IPS-18a (cell line): ENCODE measurements at regions not wholly inside any gene's neighbourhood (a gene's known extent, or its start where the extent isn't known, plus 50 kb on each side); places are given as distances from the start of the nearest gene placed in this dataset.

Experiments used
- H3K27ac ChIP-seq: one replicate; pipeline ENCODE4 v1.5.1; 2013; ENCODE audit warnings: low read length
- H3K27me3 ChIP-seq: one replicate; pipeline ENCODE4 v1.6.1; 2013; ENCODE audit warnings: mild to moderate bottlenecking, low read length; ENCODE audit not compliant: control insufficient read depth, insufficient read depth
- H3K36me3 ChIP-seq: one replicate; pipeline ENCODE4 v1.6.1; 2013; ENCODE audit warnings: low read depth, low read length; ENCODE audit not compliant: control insufficient read depth
- H3K4me1 ChIP-seq: one replicate; pipeline ENCODE4 v1.6.1; 2013; ENCODE audit warnings: low read depth, low read length; ENCODE audit not compliant: control insufficient read depth
- H3K4me3 ChIP-seq: one replicate; pipeline ENCODE4 v1.5.1; 2013; ENCODE audit warnings: low read length
- H3K9ac ChIP-seq: one replicate; pipeline ENCODE4 v1.6.1; 2013; ENCODE audit warnings: mild to moderate bottlenecking, low read length, moderate library complexity
- H3K9me3 ChIP-seq: one replicate; pipeline ENCODE4 v1.6.1; 2013; ENCODE audit warnings: low read depth, low read length; ENCODE audit not compliant: control insufficient read depth

DNA sequence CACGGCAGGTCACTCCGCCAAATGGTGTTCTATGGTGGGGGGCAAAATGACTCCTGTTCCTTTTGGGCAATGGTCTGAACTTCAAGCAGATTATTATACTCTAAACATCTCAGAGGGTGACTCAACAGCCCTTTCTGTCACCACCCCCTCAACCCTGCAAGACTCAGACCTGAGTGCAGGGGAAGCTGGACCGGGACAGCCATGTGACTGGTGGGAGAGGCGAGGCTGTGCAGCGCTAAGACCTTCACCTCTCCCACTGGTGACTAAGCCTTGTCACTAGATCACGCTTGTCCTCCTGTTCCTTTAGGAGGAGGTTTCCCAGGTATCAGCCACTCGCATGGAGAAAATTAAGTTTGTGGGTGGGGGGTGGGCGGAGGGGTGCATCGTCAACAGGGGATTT is 67.1 kb upstream of the CCND2 start:
- no peaks in the 10 kb centered on the region for H3K36me3 ChIP-seq
- no peak overlapping the region for H3K4me3 ChIP-seq
- peaks cover 36% of the 10 kb centered on the region for H3K4me1 ChIP-seq
- H3K9ac ChIP-seq: no peak overlapping the region
- H3K27ac ChIP-seq: no peak overlapping the region
- no peaks in the 10 kb centered on the region for H3K9me3 ChIP-seq
- no peaks in the 10 kb centered on the region for H3K27me3 ChIP-seq

DNA sequence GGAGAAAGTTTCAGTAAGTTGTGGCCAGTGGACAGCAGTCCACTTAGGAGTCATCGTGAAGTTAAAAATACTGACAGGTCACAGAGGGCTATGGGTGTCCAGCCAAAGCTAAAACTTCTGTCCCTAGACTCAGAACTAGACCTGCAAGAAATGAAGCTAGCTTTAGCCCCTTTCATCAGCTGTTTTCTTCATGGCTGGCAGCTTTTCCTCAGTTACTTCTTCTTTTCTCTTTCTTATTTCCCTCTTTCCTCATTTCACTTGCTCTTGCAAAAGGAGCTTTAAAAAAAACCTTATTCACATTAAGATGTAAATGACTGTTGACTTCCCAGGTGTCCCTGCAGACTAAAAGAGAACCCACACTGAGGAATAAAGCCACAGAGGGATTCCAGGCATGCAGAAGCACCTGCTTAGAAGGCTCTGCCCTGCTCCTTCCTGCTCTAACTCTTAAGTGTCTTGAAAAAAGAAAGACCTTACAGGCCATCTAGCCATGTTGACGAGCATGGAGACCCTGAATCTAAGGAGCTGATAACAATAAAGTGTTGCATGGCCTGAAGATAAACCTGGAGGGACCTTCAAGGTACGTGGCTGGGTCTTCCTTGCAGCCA is 69.7 kb upstream of the CCND2 start:
- no peaks in the 10 kb centered on the region for H3K9me3 ChIP-seq
- peak overlapping the region; percentile 42 for H3K4me3 ChIP-seq
- H3K27me3 ChIP-seq: no peaks in the 10 kb centered on the region
- no peaks in the 10 kb centered on the region for H3K36me3 ChIP-seq
- H3K4me1 ChIP-seq: peaks cover 36% of the 10 kb centered on the region
- peak overlapping the region; percentile 56 for H3K27ac ChIP-seq
- H3K9ac ChIP-seq: no peak overlapping the region

DNA sequence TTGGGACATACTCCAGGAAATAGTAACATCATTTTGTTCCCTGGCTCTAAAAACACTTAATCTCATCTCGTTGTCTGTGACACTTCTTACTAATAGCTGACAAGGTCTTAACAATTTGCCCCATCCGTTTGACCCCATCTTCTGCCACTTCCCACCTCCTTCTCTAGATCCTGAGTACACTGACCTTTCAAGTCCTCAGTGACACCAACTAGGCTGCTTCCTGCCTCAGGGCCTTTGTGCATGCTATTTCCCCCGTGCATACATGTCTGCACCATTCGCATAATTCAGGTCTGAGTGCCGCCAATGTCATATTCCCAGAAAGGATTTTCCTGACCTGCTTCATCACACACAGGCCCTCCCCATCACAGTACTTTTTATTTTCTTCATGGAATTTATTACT is 70.6 kb upstream of the CCND2 start:
- Histone ChIP-seq H3K4me1 (peaks cover 36% of the 10 kb centered on the region), H3K9ac (no peak overlapping the region), H3K27me3 (no peaks in the 10 kb centered on the region), H3K27ac (no peak overlapping the region), H3K4me3 (no peak overlapping the region), H3K36me3 (no peaks in the 10 kb centered on the region), H3K9me3 (no peaks in the 10 kb centered on the region)

DNA sequence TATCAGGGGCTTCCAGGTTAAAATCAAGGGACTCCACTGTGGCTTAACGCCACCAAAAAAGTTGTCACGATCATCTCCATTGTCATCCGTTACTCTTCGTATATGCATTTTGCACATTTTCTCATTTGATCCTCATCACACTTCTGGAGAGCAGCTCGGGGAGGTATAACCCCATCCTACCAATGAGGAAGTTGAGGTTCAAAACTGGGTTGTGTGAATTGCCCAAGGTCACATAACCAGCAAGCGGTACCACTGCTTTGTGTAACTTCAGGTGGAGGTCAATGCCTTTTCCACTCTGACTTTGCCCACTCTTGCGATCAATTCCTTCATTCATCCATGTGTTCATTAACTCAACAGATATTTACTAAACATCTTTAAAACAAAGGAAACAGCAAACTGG is 71.1 kb upstream of the CCND2 start:
- Histone ChIP-seq H3K9ac (no peak overlapping the region), H3K27ac (no peak overlapping the region), H3K4me3 (no peak overlapping the region), H3K27me3 (no peaks in the 10 kb centered on the region), H3K9me3 (no peaks in the 10 kb centered on the region), H3K4me1 (peaks cover 36% of the 10 kb centered on the region), H3K36me3 (no peaks in the 10 kb centered on the region)

DNA sequence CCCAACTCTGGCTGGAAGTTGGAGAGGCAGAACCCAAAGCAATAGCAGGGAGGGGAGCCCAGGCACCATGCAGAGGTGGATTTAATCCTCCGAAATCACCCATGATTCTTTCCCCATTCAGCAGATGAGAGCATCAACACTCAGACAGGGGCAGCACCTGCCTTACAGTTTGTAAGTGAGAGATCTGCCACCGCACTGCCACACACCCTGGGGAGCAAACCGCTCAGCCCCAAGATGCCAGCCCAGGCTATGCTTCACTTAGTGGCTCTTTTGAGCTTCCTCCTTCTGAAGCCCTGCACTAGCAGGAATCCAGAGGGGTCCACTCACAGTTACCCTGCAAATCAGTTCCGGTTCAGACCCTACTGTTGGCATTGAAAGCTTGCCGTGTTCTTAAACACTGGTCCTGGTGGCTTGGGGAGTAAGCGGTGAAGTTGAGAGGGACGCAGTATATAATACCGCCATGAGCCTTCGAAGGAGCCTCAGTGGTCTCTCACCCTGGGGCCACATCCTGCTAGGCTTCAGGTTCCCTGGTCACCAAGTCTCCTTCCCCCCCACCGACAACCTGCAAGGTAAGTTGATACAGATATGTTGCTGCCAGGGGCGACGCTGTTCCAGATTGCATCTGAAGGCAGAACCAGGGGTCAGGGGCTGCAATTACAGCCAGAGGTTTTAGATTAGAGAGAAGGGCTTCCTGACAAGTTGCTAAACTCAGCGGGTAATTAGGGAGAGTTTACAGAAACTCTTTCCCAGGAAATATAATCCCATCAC is 72.0 kb upstream of the CCND2 start:
- H3K27me3 ChIP-seq: no peaks in the 10 kb centered on the region
- H3K27ac ChIP-seq: no peak overlapping the region

DNA sequence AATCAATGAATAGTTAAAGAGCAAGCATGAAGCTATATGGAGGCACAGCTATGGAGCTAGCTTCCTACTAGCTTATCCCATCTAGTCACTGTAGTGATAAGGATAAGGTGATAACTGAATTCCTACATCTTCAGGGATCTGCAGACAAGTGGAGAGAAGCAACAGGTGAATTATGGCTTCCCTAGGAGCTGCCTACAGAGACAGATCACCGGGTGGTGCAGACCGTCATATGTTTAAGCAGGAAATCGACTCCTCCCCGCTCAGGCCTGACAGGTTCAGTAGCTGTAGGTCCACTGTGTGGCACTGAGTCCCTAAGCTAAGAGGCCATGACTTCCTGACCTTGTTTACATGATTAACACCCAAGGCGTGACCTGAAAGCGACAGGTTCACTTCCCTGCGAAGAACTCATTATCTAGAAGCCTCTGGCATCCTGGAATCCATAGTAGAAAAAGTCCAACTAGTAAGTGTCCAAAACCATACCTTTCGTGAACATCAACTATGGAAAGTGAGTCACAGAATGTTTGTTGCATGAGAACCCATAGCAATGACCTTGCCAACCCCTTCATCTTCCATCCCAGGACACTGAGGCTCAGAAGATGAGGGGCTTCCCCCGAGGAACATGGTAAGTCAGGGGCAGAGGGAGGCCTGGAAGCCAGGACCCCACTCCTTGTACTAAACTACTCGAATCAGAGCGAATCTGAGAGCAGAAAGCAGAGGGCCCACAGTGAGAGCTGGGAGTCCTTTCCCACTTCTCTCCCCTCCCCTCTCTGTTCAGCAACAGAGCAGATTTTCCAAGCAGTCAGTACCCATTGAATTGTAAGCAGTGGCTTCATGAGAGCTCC is 75.4 kb upstream of the CCND2 start:
- Histone ChIP-seq H3K27me3 (no peaks in the 10 kb centered on the region), H3K4me3 (no peak overlapping the region), H3K27ac (no peak overlapping the region), H3K9me3 (no peaks in the 10 kb centered on the region), H3K36me3 (no peaks in the 10 kb centered on the region), H3K9ac (no peak overlapping the region), H3K4me1 (peaks cover 14% of the 10 kb centered on the region)

More for the DNA sequence above, 72.0 kb upstream of the CCND2 start:
- Histone ChIP-seq H3K36me3 (no peaks in the 10 kb centered on the region), H3K9me3 (no peaks in the 10 kb centered on the region), H3K4me3 (no peak overlapping the region), H3K4me1 (peaks cover 36% of the 10 kb centered on the region), H3K9ac (no peak overlapping the region)

DNA sequence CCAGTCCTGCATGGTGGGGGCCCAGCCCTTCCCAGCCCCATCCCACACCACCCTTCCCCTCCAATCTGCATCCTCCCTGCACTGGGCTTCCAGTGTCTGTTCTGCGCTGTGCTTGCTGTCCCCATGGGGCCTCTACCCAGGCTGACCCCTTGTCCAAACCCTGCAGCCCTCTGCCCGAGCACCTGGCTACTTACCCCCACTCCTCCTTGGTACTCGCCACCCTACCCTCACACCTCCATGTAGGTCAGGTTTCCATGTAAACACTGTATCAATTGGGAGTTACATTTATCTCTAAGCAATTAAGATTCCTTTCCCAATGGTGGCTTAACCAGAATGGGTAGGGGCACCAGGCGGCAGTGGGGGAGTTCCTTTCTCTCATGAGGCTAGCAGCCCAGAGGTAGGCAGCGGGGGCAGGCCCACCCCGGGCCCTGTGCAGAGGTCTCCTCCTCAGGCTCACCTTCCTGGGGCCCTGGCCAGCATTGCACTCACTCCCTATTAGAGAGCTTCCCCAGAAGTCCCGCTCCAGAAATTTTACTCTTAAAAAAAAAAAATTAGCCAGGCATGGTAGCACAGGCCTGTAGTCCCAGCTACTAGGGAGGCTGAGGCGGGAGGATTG is 76.6 kb upstream of the CCND2 start:
- no peak overlapping the region for H3K9ac ChIP-seq
- no peaks in the 10 kb centered on the region for H3K9me3 ChIP-seq
- peaks cover 3% of the 10 kb centered on the region for H3K4me1 ChIP-seq
- H3K27ac ChIP-seq: no peak overlapping the region
- H3K27me3 ChIP-seq: no peaks in the 10 kb centered on the region
- H3K4me3 ChIP-seq: no peak overlapping the region
- no peaks in the 10 kb centered on the region for H3K36me3 ChIP-seq

DNA sequence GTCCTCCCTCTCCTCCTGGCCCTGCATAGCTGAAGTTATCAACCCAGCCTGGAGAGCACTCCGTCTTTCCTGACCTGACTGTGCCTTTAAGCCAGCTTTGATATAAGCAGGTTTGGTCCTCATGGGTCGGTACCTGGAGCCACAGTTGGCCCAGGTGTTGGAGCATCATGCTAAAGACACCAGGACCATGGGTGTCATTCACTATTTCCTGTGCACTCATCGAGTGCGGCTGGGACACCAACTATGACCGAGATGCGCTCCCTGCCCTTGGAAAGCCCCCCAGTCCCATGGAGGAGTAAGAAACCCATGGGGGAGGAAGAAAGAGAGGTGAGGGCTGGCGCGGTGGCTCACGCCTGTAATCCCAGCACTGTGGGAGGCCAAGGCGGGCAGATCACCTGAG is 78.9 kb upstream of the CCND2 start:
- Histone ChIP-seq H3K27me3 (no peaks in the 10 kb centered on the region), H3K36me3 (no peaks in the 10 kb centered on the region), H3K9ac (no peak overlapping the region), H3K27ac (no peak overlapping the region), H3K4me3 (no peak overlapping the region), H3K9me3 (no peaks in the 10 kb centered on the region), H3K4me1 (no peaks in the 10 kb centered on the region)

DNA sequence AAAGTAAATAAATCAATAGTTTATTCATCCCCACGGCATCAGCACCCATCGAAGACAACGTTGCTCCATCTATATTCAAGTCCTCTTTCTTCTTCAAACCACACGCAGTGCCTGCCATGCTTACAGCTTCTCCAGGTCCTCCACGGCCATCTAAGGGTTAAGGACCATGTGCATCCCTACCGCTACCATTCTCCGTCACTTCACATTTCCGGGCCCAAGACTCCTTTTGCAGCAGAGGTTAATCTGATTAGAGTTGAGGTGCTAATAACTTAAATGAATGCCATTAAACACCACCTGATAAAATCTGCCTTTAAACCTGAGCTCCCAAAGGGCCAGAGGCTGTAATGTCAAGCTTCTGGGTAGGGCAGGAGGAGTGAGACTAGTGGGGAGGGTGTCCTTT is 79.7 kb upstream of the CCND2 start:
- Histone ChIP-seq H3K27me3 (no peaks in the 10 kb centered on the region), H3K9me3 (no peaks in the 10 kb centered on the region), H3K36me3 (no peaks in the 10 kb centered on the region), H3K27ac (no peak overlapping the region), H3K4me1 (no peaks in the 10 kb centered on the region), H3K9ac (no peak overlapping the region), H3K4me3 (no peak overlapping the region)

DNA sequence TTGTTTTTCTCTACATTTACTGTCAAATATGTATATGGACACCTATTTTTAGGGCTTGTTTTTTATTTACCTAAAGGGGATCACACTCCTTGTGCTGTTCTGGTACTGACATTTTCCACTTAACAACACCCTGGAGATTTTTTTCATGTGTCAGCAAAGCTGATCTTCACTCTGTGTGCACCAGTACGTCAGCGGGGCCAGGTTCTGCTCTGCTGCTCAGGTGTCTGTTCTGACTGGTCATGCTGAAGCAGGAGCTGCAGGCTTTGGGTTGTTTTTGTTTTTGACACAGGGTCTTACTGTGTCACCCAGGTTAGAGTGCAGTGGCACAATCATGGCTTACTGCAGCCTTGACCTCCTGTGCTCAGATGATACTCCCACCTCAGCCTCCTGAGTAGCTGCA is 81.9 kb upstream of the CCND2 start:
- no peaks in the 10 kb centered on the region for H3K4me1 ChIP-seq
- no peaks in the 10 kb centered on the region for H3K36me3 ChIP-seq
- H3K27ac ChIP-seq: no peak overlapping the region
- H3K9me3 ChIP-seq: no peaks in the 10 kb centered on the region
- H3K27me3 ChIP-seq: no peaks in the 10 kb centered on the region
- no peak overlapping the region for H3K4me3 ChIP-seq
- no peak overlapping the region for H3K9ac ChIP-seq

DNA sequence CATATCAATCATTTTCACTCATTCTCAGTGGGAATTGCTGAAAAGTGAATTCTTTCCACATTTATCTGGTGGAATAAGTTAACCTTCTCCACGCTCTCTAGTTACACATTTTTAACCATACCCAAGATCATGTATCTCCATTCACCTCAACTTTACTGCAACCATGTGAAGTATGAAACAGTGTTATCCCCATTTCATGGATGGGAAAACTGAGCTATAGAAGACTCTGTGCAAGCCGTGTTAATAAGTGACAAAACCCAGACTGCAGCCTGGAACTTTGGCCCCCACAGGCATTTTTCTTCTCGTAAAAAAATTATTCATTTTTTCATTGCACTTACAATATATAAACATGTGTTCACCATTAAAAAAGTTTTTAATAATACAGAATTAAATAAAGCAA is 82.4 kb upstream of the CCND2 start:
- no peak overlapping the region for H3K9ac ChIP-seq
- no peaks in the 10 kb centered on the region for H3K4me1 ChIP-seq
- H3K36me3 ChIP-seq: no peaks in the 10 kb centered on the region
- H3K27me3 ChIP-seq: no peaks in the 10 kb centered on the region
- no peak overlapping the region for H3K4me3 ChIP-seq
- H3K27ac ChIP-seq: no peak overlapping the region
- H3K9me3 ChIP-seq: no peaks in the 10 kb centered on the region
